Fibroblast of lung (primary cell): ENCODE measurements at regions not wholly inside any gene's neighbourhood (a gene's known extent, or its start where the extent isn't known, plus 50 kb on each side); places are given as distances from the start of the nearest gene placed in this dataset.

ENCODE experiments used
- DNase-seq, 2 donors: peaks; one replicate each; pipeline versions ENCODE4 v3.0.0 to v3.0.0-alpha.2; 2010; ENCODE audit warnings: low read depth in 2 of 2
- H2AFZ ChIP-seq: 2 replicates; pipeline ENCODE4 v1.5.1; 2012; ENCODE audit warnings: low read length, control low read depth, inconsistent platforms
- H3K27ac ChIP-seq: 2 replicates; pipeline ENCODE4 v1.5.1; 2011; ENCODE audit warnings: low read length, control low read depth; ENCODE audit not compliant: insufficient read depth
- H3K27me3 ChIP-seq: 2 replicates; pipeline ENCODE4 v1.5.1; 2011; ENCODE audit warnings: mild to moderate bottlenecking, low read length; ENCODE audit not compliant: control insufficient read depth, insufficient read depth
- H3K36me3 ChIP-seq: 2 replicates; pipeline ENCODE4 v1.5.1; 2011; ENCODE audit warnings: low read length; ENCODE audit not compliant: control insufficient read depth, insufficient read depth
- H3K4me1 ChIP-seq: 2 replicates; pipeline ENCODE4 v1.5.1; 2011; ENCODE audit warnings: low read length; ENCODE audit not compliant: control insufficient read depth, insufficient read depth; ENCODE audit errors: extremely low read depth
- H3K4me2 ChIP-seq: 2 replicates; pipeline ENCODE4 v1.5.1; 2011; ENCODE audit warnings: low read length, control low read depth; ENCODE audit not compliant: insufficient read depth; ENCODE audit errors: extremely low read depth
- H3K4me3 ChIP-seq, 4 experiments: fragments of 200-600 bp in 1 of 4; sonication (generic) in 1 of 4; replicated peaks in 1 of 4; 2 replicates each; pipeline ENCODE4 v1.5.1; 2011 to 2016; ENCODE audit warnings: low read length in 4 of 4, low read depth in 3 of 4, mild to moderate bottlenecking in 3 of 4, control low read depth in 2 of 4, inconsistent platforms in 1 of 4, mixed read lengths in 1 of 4; ENCODE audit not compliant: insufficient read depth in 1 of 4; ENCODE audit errors: control extremely low read depth in 1 of 4
- H3K79me2 ChIP-seq: 2 replicates; pipeline ENCODE4 v1.5.1; 2012; ENCODE audit warnings: mild to moderate bottlenecking, low read length, inconsistent platforms; ENCODE audit not compliant: control insufficient read depth, insufficient read depth
- H3K9ac ChIP-seq: 2 replicates; pipeline ENCODE4 v1.5.1; 2011; ENCODE audit warnings: mild to moderate bottlenecking, low read length, control low read depth; ENCODE audit not compliant: insufficient read depth
- H3K9me3 ChIP-seq: 2 replicates; pipeline ENCODE4 v1.5.1; 2012; ENCODE audit warnings: low read depth, low read length; ENCODE audit not compliant: control insufficient read depth, insufficient read depth
- H4K20me1 ChIP-seq: 2 replicates; pipeline ENCODE4 v1.5.1; 2011; ENCODE audit warnings: low read length; ENCODE audit not compliant: control insufficient read depth, insufficient read depth; ENCODE audit errors: extremely low read depth
- EZH2 ChIP-seq: IDR thresholded peaks from 2 replicates; pipeline ENCODE4 v1.5.1; 2012; ENCODE audit warnings: low read length, control low read depth, mild to moderate bottlenecking; ENCODE audit errors: missing control alignments
- TF ChIP-seq, protein P1 (sequence below), 2 donors: IDR thresholded peaks in 1 of 2; conservative IDR thresholded peaks in 1 of 2; 1 replicate in 1 of 2; 2 replicates in 1 of 2; pipeline ENCODE4 v1.5.1; 2011 to 2012; ENCODE audit warnings: low read length in 2 of 2, control low read depth in 1 of 2, inconsistent platforms in 1 of 2, low read depth in 1 of 2, mild to moderate bottlenecking in 1 of 2

DNA sequence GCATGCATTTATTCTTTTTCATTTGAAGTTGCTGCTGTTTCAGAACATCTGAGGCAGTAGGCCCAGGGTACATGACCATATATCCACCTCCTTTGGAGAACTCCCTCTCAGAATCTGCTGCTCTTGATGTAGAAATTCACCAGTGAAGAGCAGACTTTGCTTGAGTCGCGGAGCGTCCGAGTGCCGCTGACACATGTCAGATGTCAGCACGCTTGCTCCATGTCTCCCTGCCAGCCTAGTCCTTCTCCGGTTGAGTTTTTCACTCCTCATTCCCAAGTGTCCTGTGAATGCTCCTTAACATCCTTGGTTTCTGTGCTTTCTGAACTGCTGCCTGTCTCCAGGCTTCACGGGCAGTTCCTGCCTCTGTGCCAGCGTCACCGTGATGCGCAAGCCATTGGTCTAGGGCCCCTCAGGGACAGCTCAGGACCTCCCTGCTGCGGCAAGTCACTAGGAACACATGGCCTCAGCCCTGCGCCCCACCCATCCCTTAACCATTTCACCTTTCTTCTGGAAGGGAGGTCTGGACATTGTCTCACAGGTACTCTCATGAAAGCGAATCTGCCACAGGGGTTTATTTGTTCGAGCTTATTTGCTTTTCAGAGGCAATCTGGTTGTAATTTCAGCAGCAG is 93.1 kb upstream of the RBPJ start:
- no peaks in the 10 kb centered on the region for H3K27me3 ChIP-seq
- TF ChIP-seq EZH2, result no peak
- TF ChIP-seq, protein P1, sequence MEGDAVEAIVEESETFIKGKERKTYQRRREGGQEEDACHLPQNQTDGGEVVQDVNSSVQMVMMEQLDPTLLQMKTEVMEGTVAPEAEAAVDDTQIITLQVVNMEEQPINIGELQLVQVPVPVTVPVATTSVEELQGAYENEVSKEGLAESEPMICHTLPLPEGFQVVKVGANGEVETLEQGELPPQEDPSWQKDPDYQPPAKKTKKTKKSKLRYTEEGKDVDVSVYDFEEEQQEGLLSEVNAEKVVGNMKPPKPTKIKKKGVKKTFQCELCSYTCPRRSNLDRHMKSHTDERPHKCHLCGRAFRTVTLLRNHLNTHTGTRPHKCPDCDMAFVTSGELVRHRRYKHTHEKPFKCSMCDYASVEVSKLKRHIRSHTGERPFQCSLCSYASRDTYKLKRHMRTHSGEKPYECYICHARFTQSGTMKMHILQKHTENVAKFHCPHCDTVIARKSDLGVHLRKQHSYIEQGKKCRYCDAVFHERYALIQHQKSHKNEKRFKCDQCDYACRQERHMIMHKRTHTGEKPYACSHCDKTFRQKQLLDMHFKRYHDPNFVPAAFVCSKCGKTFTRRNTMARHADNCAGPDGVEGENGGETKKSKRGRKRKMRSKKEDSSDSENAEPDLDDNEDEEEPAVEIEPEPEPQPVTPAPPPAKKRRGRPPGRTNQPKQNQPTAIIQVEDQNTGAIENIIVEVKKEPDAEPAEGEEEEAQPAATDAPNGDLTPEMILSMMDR (conservative IDR thresholded peaks at IDR 0.05 in 1 of 2, IDR thresholded peaks at IDR 0.05 in 1 of 2; ENCODE audit: low read depth in 1 of 2, low read length in 2 of 2), result no peak
- H3K36me3 ChIP-seq, result no peaks in the 10 kb centered on the region
- no peaks in the 10 kb centered on the region for H3K79me2 ChIP-seq
- DNase-seq, result peak in 1 of 2 donors; percentile 32
- no peaks in the 10 kb centered on the region for H4K20me1 ChIP-seq
- peak overlapping the region; percentile 11 for H2AFZ ChIP-seq
- H3K9ac ChIP-seq, result no peak overlapping the region
- no peak overlapping the region for H3K4me3 ChIP-seq
- no peaks in the 10 kb centered on the region for H3K9me3 ChIP-seq
- no peaks in the 10 kb centered on the region for H3K4me1 ChIP-seq
- H3K4me2 ChIP-seq, result no peak overlapping the region
- no peak overlapping the region for H3K27ac ChIP-seq

DNA sequence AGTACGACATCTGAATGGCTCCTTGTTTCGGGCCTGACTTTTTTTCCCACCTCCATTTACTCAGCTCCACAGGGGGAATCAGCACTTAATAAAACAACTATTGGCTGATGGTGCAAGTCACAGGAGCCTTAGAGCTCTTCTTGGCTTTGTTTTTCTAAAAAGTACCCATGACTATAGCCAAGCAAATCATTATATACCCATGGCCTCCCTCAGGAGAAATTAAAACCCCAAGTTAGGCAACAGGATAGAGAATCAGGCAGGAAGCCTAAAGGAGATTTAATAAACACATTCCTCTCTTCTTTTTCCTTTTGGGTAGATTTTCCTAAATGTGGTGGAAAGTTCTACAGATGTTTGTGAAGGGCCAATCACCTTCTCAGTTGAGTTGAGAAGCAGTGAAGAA is 91.9 kb upstream of the RBPJ start:
- H2AFZ ChIP-seq, result no peak overlapping the region
- no peaks in the 10 kb centered on the region for H4K20me1 ChIP-seq
- H3K79me2 ChIP-seq, result no peaks in the 10 kb centered on the region
- H3K4me3 ChIP-seq, result no peak overlapping the region
- H3K27ac ChIP-seq, result no peak overlapping the region
- no peaks in the 10 kb centered on the region for H3K27me3 ChIP-seq
- H3K4me2 ChIP-seq, result no peak overlapping the region
- no peaks in the 10 kb centered on the region for H3K36me3 ChIP-seq
- no peaks in the 10 kb centered on the region for H3K9me3 ChIP-seq
- H3K4me1 ChIP-seq, result no peaks in the 10 kb centered on the region
- DNase-seq, result no peak
- no peak overlapping the region for H3K9ac ChIP-seq
- no peak for TF ChIP-seq EZH2
- TF ChIP-seq, protein P1 (conservative IDR thresholded peaks at IDR 0.05 in 1 of 2, IDR thresholded peaks at IDR 0.05 in 1 of 2; ENCODE audit: low read depth in 1 of 2, low read length in 2 of 2), result no peak

DNA sequence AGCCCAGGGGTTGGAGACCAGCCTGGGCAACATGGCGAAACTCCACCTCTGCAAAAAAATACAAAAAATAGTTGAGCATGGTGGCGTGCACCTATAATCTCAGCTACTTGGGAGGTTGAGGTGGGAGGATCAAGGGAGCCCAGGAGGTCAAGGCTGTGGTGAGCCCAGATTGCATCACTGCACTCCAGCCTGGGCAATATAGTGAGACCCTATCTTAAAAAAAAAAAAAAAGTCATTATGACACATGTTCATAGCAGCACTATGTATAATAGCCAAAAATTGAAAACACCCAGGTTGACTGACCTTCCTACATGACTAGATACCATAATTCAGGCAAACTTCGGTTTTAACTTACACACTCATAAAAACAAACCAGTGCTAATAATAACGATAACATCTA is 90.8 kb upstream of the RBPJ start:
- no peak overlapping the region for H3K4me3 ChIP-seq
- no peaks in the 10 kb centered on the region for H3K36me3 ChIP-seq
- DNase-seq, result no peak
- no peaks in the 10 kb centered on the region for H4K20me1 ChIP-seq
- TF ChIP-seq EZH2, result no peak
- TF ChIP-seq, protein P1 (conservative IDR thresholded peaks at IDR 0.05 in 1 of 2, IDR thresholded peaks at IDR 0.05 in 1 of 2; ENCODE audit: low read depth in 1 of 2, low read length in 2 of 2), result no peak
- H3K9me3 ChIP-seq, result no peaks in the 10 kb centered on the region
- no peaks in the 10 kb centered on the region for H3K79me2 ChIP-seq
- H3K4me1 ChIP-seq, result no peaks in the 10 kb centered on the region
- no peak overlapping the region for H3K27ac ChIP-seq
- H2AFZ ChIP-seq, result no peak overlapping the region
- no peak overlapping the region for H3K9ac ChIP-seq
- H3K27me3 ChIP-seq, result no peaks in the 10 kb centered on the region
- no peak overlapping the region for H3K4me2 ChIP-seq
